ENCODE measurements at regions not wholly inside any gene's neighbourhood (a gene's known extent, or its start where the extent isn't known, plus 50 kb on each side); places are given as distances from the start of the nearest gene placed in this dataset.

DNA sequence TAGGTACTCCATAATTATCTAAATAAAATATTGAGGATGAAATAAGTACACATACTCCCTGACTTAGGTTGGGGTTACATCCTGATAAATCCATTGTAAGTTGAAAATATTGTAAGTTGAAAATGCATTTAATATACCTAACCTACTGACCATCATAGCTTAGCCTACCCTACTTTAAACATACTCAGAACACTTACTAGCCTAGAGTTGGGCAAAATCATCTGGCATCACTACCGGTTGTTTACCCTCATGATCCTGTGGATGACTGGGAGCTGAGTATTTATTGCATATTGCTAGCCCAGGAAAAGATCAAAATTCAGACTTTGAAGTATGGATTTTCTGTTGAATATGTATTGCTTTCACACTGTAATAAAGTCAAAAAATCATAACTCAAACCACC lies 467.3 kb downstream of the C6orf118 start:
- no peak for DNase-seq (ENCODE audit: low read depth in 1 of 2, low spot score in 1 of 2)

GRCh38 chr6:164838068-164838615 lies 471.3 kb downstream of the C6orf118 start:
- no peak for DNase-seq (ENCODE audit: low read depth in 1 of 2, low spot score in 1 of 2)

GRCh38 chr6:164836486-164836885 lies 472.9 kb downstream of the C6orf118 start:
- no peak for DNase-seq (ENCODE audit: low read depth in 1 of 2, low spot score in 1 of 2)

GRCh38 chr6:164832410-164832809 lies 477.0 kb downstream of the C6orf118 start:
- no peak for DNase-seq (ENCODE audit: low read depth in 1 of 2, low spot score in 1 of 2)

- no peak for DNase-seq (ENCODE audit: low read depth in 1 of 2, low spot score in 1 of 2)
Measured at GRCh38 chr6:164827537-164827936, 481.9 kb downstream of the C6orf118 start.

DNA sequence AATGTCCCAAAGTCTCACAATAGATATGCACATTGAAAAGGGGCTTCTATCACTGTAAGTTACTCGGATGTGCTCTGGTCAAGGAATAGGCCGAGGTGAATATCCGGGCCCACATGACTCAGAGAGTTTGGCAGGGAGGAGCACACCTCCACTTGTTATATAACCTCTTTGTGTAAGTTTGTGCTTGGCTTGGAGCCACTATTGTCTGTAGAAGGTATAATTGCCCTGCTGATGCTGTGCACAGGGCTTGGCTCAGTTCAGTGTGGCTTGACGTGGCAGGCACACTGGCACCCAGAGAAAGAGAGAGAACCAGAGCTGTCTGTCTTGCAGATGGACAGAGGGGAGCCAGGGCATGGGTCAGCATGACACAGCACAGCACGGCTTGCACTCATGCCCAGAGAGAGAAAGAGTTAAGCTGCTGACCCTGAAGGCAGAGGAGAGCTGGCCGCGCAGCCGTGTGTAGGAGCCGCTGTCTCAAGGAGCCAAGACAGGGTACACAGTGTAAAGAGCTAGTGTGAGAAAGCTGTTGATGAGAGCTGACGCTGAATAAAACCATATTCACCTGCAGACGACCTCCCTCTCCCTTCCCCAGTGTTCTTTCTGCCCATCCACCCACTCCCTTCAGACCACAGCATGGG lies 482.5 kb downstream of the C6orf118 start:
- no peak for DNase-seq (ENCODE audit: low read depth in 1 of 2, low spot score in 1 of 2)

GRCh38 chr6:164825386-164825785 lies 484.0 kb downstream of the C6orf118 start:
- DNase-seq (ENCODE audit: low read depth in 1 of 2, low spot score in 1 of 2) = no peak

DNA sequence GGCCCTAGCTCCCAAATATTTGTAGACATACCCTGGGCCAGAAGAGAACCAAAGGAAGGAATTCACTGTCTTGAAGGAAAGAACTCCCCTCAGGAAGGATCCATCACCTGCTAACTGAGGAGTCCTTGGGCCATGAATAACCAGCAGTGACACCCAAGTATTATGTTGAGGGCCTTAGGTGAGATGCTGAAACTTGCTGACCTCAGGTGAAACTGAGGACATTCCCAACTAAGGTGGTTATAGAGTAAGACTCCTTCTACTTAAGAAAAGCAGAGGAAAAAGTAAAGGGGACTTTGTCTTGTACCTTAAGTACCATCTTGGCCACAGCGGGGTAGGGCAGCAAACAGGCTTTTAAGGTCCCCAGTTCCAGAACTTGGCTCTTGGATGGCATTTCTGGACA lies 491.7 kb downstream of the C6orf118 start:
- no peak for DNase-seq (ENCODE audit: low read depth in 1 of 2, low spot score in 1 of 2)

DNA sequence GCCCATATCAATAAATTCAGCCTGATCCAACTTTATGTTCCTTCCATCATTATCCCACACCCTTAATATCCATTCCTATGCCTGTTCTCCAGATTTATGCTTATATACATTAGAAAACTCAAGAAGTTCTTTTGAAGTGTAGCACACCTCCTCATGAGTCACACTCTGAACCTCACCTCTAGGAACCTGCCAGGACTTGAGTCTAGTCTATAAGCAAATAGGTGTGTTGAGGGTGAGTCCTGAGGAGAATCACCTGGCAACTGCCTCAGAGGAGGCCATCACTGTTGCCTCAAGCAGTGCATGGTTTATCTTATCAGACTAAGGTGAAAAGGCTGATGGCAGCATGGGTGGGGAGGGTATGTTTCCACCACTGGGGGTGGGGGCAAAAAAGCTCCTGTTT lies 496.7 kb downstream of the C6orf118 start:
- DNase-seq (ENCODE audit: low read depth in 1 of 2, low spot score in 1 of 2) = no peak

GRCh38 chr6:164807125-164807524 lies 502.3 kb downstream of the C6orf118 start:
- no peak for DNase-seq (ENCODE audit: low read depth in 1 of 2, low spot score in 1 of 2)

DNA sequence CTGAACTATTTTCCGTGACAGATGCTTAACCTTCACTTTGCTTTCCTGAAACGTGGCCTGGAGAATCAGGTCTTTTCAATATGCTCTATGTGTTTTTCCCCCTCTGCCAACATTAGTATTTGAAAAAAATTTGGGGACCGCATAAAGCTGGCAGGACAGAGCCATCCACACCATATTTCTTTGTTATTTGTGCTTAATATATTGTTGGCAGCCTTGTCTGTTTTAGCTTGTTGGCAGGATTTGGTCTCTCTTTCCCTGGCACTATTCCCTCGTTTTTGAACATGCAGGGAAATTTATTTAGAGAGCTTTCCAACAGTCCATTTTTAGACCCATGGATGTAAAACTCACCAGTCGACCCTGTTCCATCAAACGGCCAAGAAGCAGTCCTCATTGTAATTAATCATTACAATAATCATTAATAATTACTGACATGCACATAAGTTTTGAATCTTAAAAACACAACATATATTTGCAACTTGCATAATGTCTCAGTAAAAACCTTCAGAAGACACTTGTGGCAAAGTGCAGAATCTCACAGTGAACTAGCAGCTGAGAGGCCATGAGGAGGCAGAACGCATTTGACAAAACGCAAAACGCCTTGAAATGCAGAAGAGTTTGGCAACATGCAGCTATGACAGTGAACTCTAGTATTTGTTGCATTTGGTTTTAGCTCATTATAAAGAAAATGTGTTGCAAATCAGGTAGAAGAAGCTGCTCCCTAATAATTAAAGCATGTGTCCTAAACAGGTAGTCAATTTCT lies 514.2 kb downstream of the C6orf118 start:
- DNase-seq (ENCODE audit: low read depth in 1 of 2, low spot score in 1 of 2) = no peak

GRCh38 chr6:164792666-164793065 lies 516.7 kb downstream of the C6orf118 start:
- DNase-seq (ENCODE audit: low read depth in 1 of 2, low spot score in 1 of 2) = no peak

- no peak for DNase-seq (ENCODE audit: low read depth in 1 of 2, low spot score in 1 of 2)
Measured at GRCh38 chr6:164791498-164791897, 517.9 kb downstream of the C6orf118 start.

DNA sequence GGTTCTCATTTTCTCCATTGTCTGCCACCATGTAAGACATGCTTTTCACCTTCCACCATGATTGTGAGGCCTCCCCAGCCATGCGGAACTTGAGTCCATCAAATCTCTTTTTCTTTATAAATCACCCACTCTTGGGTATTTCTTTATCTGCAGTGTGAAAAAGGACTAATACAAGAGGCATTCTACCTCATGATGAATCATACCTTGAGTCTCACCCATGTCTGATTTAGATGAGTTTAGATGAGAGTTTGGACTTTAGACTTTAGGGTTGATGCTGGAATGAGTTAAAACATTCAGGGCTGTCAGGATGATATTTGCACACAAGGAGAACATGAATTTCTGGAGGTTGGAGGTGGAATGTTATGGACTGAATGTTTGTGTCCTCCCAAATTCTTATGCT lies 545.6 kb downstream of the C6orf118 start:
- DNase-seq (ENCODE audit: low read depth in 1 of 2, low spot score in 1 of 2) = no peak

DNA sequence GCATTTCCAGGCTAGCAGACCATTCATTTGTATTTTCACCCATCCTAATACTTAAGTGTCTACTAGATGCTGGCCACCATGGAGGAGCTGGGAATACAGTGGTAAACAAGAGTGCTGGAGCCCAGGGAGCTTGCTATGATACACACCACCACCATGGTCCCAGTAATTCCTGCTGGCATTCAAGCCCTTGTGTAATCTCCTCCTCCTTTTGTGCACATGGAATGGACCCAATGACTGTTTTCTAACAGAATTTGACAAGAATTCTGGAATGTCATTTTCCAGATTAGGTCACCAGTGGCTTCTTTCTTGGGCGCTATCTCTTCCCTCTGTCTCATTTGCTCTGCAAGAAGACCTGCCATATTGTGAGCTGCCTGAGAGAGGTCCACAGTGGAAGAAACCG lies 552.0 kb downstream of the C6orf118 start:
- DNase-seq (ENCODE audit: low read depth in 1 of 2, low spot score in 1 of 2) = no peak

- DNase-seq (ENCODE audit: low read depth in 1 of 2, low spot score in 1 of 2) = no peak
Measured at GRCh38 chr6:164756723-164757122, 552.7 kb downstream of the C6orf118 start.

DNA sequence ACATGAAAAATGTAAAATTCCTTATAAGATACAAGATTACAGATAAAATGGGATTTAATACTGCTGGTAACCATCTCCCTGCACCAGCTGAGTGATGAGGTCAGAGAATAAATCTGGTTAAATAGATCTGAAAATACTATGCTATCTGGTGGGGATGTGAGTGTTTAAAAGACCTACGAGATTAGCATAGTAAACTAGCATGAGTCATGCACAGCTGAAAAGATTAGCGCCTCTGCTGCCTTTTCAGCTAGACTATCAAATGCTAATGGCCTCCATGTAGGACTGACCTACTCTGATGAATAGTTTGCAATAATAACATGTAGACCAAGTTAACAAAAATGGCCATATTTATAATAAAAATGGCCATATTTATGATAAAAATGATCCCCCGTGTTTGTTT lies 553.3 kb downstream of the C6orf118 start:
- DNase-seq (ENCODE audit: low read depth in 1 of 2, low spot score in 1 of 2) = no peak

- no peak for DNase-seq (ENCODE audit: low read depth in 1 of 2, low spot score in 1 of 2)
Measured at GRCh38 chr6:164753517-164753916, 555.9 kb downstream of the C6orf118 start.

DNA sequence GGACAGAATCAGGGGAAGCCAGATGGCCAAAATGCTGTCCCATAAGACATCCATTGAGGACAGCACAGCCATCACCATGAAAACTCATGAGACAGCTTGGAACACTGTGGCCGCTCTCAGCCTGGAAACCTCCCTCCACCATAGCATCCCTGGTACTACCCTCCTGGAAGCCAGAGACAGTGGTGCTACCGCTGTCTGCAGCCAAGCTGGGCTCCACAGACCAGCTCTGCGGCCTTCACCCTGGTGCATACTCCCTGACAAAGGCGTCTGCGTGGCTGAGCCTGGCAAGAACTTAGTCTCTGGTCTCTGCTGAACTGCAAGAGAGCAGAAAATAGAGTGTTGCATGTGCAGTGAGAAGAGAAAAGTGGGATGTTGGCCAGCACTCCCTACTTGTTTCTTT lies 558.0 kb downstream of the C6orf118 start:
- no peak for DNase-seq (ENCODE audit: low read depth in 1 of 2, low spot score in 1 of 2)

DNA sequence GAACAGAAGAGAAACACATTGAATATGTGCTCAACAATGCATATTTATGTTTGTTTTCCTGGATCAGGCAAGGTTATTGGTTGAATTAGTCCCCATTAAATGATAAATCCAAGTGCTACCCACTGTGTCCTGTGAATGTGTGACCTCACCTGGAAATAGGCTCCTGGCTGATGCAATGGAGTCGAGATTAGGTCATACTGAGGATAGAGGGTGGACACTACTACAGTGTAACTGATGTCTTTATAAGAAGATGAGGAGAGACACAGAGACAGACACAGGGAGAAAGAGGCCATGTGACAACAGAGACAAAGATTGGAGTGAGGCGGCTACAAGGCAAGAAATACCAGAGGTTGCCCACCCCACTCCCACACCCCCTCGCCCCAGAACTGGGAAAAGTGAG lies 559.3 kb downstream of the C6orf118 start:
- DNase-seq (ENCODE audit: low read depth in 1 of 2, low spot score in 1 of 2) = no peak

- no peak for DNase-seq (ENCODE audit: low read depth in 1 of 2, low spot score in 1 of 2)
Measured at GRCh38 chr6:164749221-164750064, 560.0 kb downstream of the C6orf118 start.

DNA sequence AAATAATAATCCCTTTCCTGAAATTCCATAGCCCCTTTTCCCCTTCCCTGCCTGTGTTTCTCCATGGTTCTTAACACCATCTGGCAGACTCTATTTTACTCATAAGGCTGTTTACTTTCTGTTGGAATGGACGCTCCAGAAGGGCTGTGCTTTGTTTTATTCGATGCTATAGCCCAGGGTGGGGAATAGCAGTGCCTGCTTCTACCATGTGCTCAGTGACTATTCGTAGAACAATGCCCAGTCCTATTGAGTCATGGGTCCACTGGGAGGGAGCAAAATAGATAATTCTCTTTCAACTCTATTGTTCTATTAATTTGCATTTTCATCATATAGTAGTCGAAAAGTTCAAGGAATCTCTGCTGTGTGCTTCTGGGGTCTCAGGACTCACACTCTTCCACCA lies 565.1 kb downstream of the C6orf118 start:
- no peak for DNase-seq (ENCODE audit: low read depth in 1 of 2, low spot score in 1 of 2)
